ENCODE measurements at regions not wholly inside any gene's neighbourhood (a gene's known extent, or its start where the extent isn't known, plus 50 kb on each side); places are given as distances from the start of the nearest gene placed in this dataset.

- Histone ChIP-seq H3K36me3 (no peaks in the 10 kb centered on the region), H3K27ac (no peak overlapping the region), H3K27me3 (no peaks in the 10 kb centered on the region), H3K4me3 (no peak overlapping the region), H3K9me3 (no peaks in the 10 kb centered on the region), H3K4me1 (no peaks in the 10 kb centered on the region)
- no peak for TF ChIP-seq CTCF (IDR thresholded peaks at IDR 0.05)
- intact Hi-C loops (cut with DNase I): no loop called here
- no peak for DNase-seq (ENCODE audit: low spot score in 2 of 2)
These were observed 195.5 kb upstream of the APCDD1 start for GRCh38 chr18:10258836-10259474.

- no peaks in the 10 kb centered on the region for H3K36me3 ChIP-seq
- H3K9me3 ChIP-seq: no peaks in the 10 kb centered on the region
- H3K27me3 ChIP-seq: no peaks in the 10 kb centered on the region
- intact Hi-C loops (cut with DNase I): no loop called here
- no peak for DNase-seq (ENCODE audit: low spot score in 2 of 2)
- H3K4me1 ChIP-seq: no peaks in the 10 kb centered on the region
- H3K27ac ChIP-seq: no peak overlapping the region
- no peak for TF ChIP-seq CTCF (IDR thresholded peaks at IDR 0.05)
- no peak overlapping the region for H3K4me3 ChIP-seq
These were observed 194.5 kb upstream of the APCDD1 start for GRCh38 chr18:10259901-10260300.

DNA sequence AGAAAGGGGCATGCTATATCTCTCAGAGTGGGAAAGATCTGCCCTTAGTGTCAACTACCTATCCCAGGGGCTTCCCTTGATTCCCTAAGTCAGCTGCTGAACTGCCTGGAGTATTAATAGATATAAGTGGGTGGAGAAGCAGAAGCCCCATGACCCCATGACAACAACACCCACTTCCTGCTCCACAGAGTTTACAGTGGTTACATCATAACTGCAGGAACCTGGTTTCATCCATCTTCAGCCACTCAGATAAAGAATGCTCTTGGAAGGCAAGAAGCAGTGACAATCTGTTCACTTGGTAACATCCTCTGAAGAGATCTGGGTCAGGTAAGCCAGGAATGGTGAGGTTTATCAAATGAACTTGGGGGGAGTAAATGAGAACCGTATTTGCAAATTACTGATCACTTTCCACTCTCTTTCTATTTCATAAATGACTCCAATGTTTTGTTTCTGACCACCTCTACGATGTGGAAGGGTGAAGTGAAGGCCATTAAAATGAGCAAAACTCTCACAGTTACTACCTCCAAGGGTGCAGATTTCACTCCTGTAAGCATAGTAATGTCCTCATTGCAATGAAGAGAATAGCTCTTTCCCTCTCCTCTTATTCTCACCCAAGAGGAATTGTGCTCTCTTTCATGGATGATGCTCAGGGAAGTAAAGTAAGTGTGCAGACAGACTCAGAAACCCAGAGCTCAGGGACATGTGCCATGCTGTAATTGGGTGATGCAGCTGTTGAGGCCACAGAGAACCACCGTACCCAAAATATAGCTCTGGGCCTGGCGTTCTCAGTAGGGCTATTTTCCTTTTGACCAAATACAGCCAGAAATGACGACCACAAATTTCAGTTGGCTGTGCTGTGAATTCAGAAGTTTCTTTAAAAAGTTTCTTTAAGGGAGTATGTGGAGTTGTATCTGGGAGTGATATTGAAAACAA is 192.8 kb upstream of the APCDD1 start:
- no peak for DNase-seq (ENCODE audit: low spot score in 2 of 2)

GRCh38 chr18:10262566-10262965 is 191.9 kb upstream of the APCDD1 start:
- H3K27ac ChIP-seq: no peak overlapping the region
- intact Hi-C loops (cut with DNase I): no loop called here
- no peaks in the 10 kb centered on the region for H3K9me3 ChIP-seq
- no peaks in the 10 kb centered on the region for H3K27me3 ChIP-seq
- H3K4me3 ChIP-seq: no peak overlapping the region
- no peak for TF ChIP-seq CTCF (IDR thresholded peaks at IDR 0.05)
- H3K36me3 ChIP-seq: no peaks in the 10 kb centered on the region
- no peaks in the 10 kb centered on the region for H3K4me1 ChIP-seq
- DNase-seq (ENCODE audit: low spot score in 2 of 2): no peak

More for the DNA sequence above, 192.8 kb upstream of the APCDD1 start:
- no peak for TF ChIP-seq CTCF (IDR thresholded peaks at IDR 0.05)
- no peak overlapping the region for H3K4me3 ChIP-seq
- no peaks in the 10 kb centered on the region for H3K4me1 ChIP-seq
- intact Hi-C loops (cut with DNase I): no loop called here
- H3K27me3 ChIP-seq: no peaks in the 10 kb centered on the region
- H3K9me3 ChIP-seq: no peaks in the 10 kb centered on the region
- no peak overlapping the region for H3K27ac ChIP-seq
- H3K36me3 ChIP-seq: no peaks in the 10 kb centered on the region

DNA sequence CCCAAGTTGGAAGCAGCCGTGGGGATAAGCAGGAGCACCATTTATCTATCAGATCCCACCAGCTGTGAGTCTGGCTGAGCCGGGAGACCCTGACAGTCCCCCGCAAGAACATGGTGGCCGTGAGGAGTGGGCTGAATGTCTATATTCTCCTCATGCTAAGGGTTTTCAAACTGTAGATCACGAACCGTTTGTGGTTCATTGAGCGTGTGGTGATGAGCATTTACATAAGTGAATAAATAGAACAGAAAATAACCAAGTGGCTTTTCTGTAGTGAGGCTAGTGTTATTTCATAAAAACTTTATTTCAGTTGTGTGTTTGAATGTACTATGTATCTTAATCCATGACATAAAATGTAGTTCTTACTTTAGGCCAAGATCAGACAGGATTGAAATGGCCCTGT is 190.2 kb upstream of the APCDD1 start:
- Histone ChIP-seq H3K27ac (no peak overlapping the region), H3K4me3 (no peak overlapping the region), H3K9me3 (no peaks in the 10 kb centered on the region), H3K27me3 (no peaks in the 10 kb centered on the region), H3K36me3 (no peaks in the 10 kb centered on the region), H3K4me1 (peaks cover 2 to 6% of the 10 kb centered on the region in 2 donors)
- intact Hi-C loops (cut with DNase I): no loop called here
- TF ChIP-seq CTCF (IDR thresholded peaks at IDR 0.05): no peak
- DNase-seq (ENCODE audit: low spot score in 2 of 2): no peak
